ENCODE measurements at regions not wholly inside any gene's neighbourhood (a gene's known extent, or its start where the extent isn't known, plus 50 kb on each side); places are given as distances from the start of the nearest gene placed in this dataset.
A peak's percentile ranks its signal among the peaks of the same experiment; 100 is the strongest.
"Not testable (repeated sequence)": the region's sequence is repeated elsewhere in the genome, so short reads cannot be mapped to it uniquely, and the experiment has no call there.

DNA sequence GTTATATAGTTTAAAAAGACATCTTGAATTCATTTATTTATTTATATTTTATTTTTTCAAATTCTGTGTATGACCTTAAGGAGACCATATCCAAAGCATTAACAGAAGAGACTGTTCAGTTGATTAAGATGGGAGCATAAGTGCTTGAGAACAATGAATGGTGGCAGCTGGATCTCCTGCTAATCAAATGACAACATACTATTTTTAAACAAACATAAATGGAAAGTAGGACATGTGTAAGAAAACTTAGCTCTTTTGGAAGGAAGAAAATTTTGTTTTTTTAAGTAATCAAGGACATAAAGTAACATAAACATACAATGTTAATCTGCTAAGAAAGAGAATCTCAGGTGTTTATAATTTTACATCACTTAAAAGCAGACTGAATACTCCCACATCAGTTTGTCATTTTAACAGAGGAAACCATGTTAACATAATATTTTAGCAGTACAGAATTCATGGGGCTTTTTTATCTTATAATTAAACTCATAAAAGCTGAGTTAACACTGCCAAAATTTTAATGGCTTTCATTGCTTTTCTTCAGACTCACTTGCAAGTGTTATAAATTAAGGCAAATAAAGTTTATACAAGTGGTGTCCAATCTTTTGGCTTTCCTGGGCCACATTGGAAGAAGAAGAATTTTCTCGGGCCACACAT, 95.1 kb downstream of the MAD2L1 start:
- H3K56ac ChIP-seq (ENCODE audit: low read length): no peak overlapping the region
- no peak overlapping the region for H3K23ac ChIP-seq (ENCODE audit: low read length)
- H2BK5ac ChIP-seq (ENCODE audit: low read length): no peak overlapping the region
- H3K9ac ChIP-seq (ENCODE audit: low read length): no peak overlapping the region
- no peaks in the 10 kb centered on the region for H3K27me3 ChIP-seq (ENCODE audit: insufficient read depth, low read length, poor library complexity)
- no peak for DNase-seq
- no peak overlapping the region for H3K4me3 ChIP-seq (ENCODE audit: low read length)
- H3K79me2 ChIP-seq (ENCODE audit: control insufficient read depth, insufficient read depth, low read length): no peaks in the 10 kb centered on the region
- no CpG with 5 or more reads among the region's 1 CpG for WGBS (ENCODE audit: extremely low coverage, insufficient coverage, low lambda C conversion rate)
- H2BK15ac ChIP-seq (replicated peaks; ENCODE audit: low read depth): no peak overlapping the region
- no peak overlapping the region for H3K4me2 ChIP-seq (ENCODE audit: low read length)
- no peaks in the 10 kb centered on the region for H3K36me3 ChIP-seq (ENCODE audit: control insufficient read depth, insufficient read depth, low read length)
- H4K8ac ChIP-seq (ENCODE audit: low read depth, low read length): no peak overlapping the region
- H3K18ac ChIP-seq (ENCODE audit: low read length): no peak overlapping the region
- H3K79me1 ChIP-seq (ENCODE audit: low read length): no peaks in the 10 kb centered on the region
- no peak overlapping the region for H2AK5ac ChIP-seq (ENCODE audit: low read length)
- H3K4me1 ChIP-seq (ENCODE audit: control insufficient read depth, low read depth, low read length): no peaks in the 10 kb centered on the region
- H3K27ac ChIP-seq (ENCODE audit: low read depth, low read length): no peak overlapping the region
- no peak overlapping the region for H4K5ac ChIP-seq (ENCODE audit: low read length)
- H3K4ac ChIP-seq (ENCODE audit: low read depth, low read length): no peak overlapping the region
- H2BK120ac ChIP-seq (ENCODE audit: low read depth, low read length): no peak overlapping the region

DNA sequence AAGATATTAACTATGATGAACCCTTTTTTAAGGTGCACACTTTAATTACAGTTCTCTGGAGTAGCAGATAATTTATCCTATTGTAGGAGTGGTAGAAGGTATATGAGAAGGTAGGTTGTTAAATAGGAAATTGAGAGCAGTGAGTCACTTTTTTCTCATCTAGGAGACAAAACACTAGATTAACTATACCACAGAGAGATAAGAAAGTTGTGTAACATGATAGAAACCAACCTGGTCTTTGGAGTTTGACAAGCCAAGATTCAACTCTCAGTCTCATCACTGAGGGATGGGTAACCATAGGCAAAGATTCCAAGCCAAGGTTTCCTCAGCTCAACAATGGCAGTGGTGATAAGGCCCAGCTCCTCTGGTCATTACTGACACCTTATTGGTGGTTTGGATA, 104.0 kb downstream of the MAD2L1 start:
- Histone ChIP-seq H3K4ac (ENCODE audit: low read depth, low read length) (no peak overlapping the region), H3K18ac (ENCODE audit: low read length) (no peak overlapping the region), H4K8ac (ENCODE audit: low read depth, low read length) (no peak overlapping the region), H3K9ac (ENCODE audit: low read length) (no peak overlapping the region), H3K79me1 (ENCODE audit: low read length) (no peaks in the 10 kb centered on the region), H3K79me2 (ENCODE audit: control insufficient read depth, insufficient read depth, low read length) (no peaks in the 10 kb centered on the region), H3K4me1 (ENCODE audit: control insufficient read depth, low read depth, low read length) (no peaks in the 10 kb centered on the region), H3K4me3 (ENCODE audit: low read length) (no peak overlapping the region), H3K27ac (ENCODE audit: low read depth, low read length) (no peak overlapping the region), H4K5ac (ENCODE audit: low read length) (no peak overlapping the region), H3K36me3 (ENCODE audit: control insufficient read depth, insufficient read depth, low read length) (no peaks in the 10 kb centered on the region), H2BK15ac (replicated peaks; ENCODE audit: low read depth) (no peak overlapping the region), H3K56ac (ENCODE audit: low read length) (no peak overlapping the region), H2BK120ac (ENCODE audit: low read depth, low read length) (no peak overlapping the region), H3K4me2 (ENCODE audit: low read length) (no peak overlapping the region), H2BK5ac (ENCODE audit: low read length) (no peak overlapping the region), H3K23ac (ENCODE audit: low read length) (no peak overlapping the region), H3K27me3 (ENCODE audit: insufficient read depth, low read length, poor library complexity) (no peaks in the 10 kb centered on the region), H2AK5ac (ENCODE audit: low read length) (no peak overlapping the region)
- no peak for DNase-seq

DNA sequence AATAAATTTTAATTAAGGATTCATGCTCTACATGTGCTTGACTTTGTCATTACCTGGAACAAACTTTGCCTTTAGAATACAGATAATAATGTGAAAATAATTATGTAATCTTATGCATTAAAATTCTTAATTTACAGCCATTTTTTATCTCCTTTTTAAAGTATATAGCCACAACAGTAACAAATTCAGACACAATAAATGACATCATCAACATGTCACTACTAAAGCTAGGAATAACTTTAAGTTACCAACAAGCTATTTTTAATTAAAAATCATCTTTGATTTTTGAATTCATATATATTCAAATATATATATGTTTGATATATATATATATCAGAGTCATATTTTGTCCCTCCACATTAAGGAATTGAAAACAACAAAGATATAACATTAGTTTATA, 107.7 kb downstream of the MAD2L1 start:
- Histone ChIP-seq H2BK15ac (replicated peaks; ENCODE audit: low read depth) (no peak overlapping the region), H3K18ac (ENCODE audit: low read length) (no peak overlapping the region), H3K4ac (ENCODE audit: low read depth, low read length) (no peak overlapping the region), H3K4me2 (ENCODE audit: low read length) (no peak overlapping the region), H4K8ac (ENCODE audit: low read depth, low read length) (no peak overlapping the region), H3K79me1 (ENCODE audit: low read length) (no peaks in the 10 kb centered on the region), H3K23ac (ENCODE audit: low read length) (no peak overlapping the region), H3K79me2 (ENCODE audit: control insufficient read depth, insufficient read depth, low read length) (no peaks in the 10 kb centered on the region), H2AK5ac (ENCODE audit: low read length) (no peak overlapping the region), H3K4me3 (ENCODE audit: low read length) (no peak overlapping the region), H3K27me3 (ENCODE audit: insufficient read depth, low read length, poor library complexity) (no peaks in the 10 kb centered on the region), H3K4me1 (ENCODE audit: control insufficient read depth, low read depth, low read length) (no peaks in the 10 kb centered on the region), H3K56ac (ENCODE audit: low read length) (no peak overlapping the region), H2BK5ac (ENCODE audit: low read length) (no peak overlapping the region), H3K27ac (ENCODE audit: low read depth, low read length) (no peak overlapping the region), H2BK120ac (ENCODE audit: low read depth, low read length) (no peak overlapping the region), H3K9ac (ENCODE audit: low read length) (no peak overlapping the region), H3K36me3 (ENCODE audit: control insufficient read depth, insufficient read depth, low read length) (no peaks in the 10 kb centered on the region), H4K5ac (ENCODE audit: low read length) (no peak overlapping the region)
- no peak for DNase-seq

DNA sequence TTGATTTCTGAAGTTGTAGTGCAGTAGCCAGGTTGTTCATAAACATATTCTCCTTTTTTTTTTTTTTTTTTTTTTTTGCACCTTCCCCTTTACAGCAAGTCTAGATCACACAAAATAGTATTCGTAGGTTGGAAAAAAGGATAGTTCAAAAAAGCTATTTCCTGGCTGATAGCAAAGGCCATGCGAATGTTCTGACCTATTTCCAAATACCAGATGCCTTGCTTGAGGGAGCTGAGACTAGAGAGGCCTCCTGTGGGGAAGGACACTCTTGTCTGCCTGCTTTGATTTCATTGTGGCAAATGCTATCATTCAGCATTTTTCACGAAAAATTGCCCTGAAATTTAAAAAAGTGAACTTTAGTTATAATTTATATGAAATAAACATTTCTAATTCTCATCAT, 111.4 kb downstream of the MAD2L1 start:
- WGBS (ENCODE audit: extremely low coverage, insufficient coverage, low lambda C conversion rate): no CpG with 5 or more reads among the region's 3 CpGs
- H4K8ac ChIP-seq (ENCODE audit: low read depth, low read length): no peak overlapping the region
- no peak overlapping the region for H2BK5ac ChIP-seq (ENCODE audit: low read length)
- no peak overlapping the region for H2AK5ac ChIP-seq (ENCODE audit: low read length)
- H3K23ac ChIP-seq (ENCODE audit: low read length): no peak overlapping the region
- H3K56ac ChIP-seq (ENCODE audit: low read length): no peak overlapping the region
- H2BK120ac ChIP-seq (ENCODE audit: low read depth, low read length): no peak overlapping the region
- DNase-seq: no peak
- H3K9ac ChIP-seq (ENCODE audit: low read length): no peak overlapping the region
- no peaks in the 10 kb centered on the region for H3K79me2 ChIP-seq (ENCODE audit: control insufficient read depth, insufficient read depth, low read length)
- H3K4me3 ChIP-seq (ENCODE audit: low read length): no peak overlapping the region
- H4K5ac ChIP-seq (ENCODE audit: low read length): no peak overlapping the region
- H3K18ac ChIP-seq (ENCODE audit: low read length): no peak overlapping the region
- no peaks in the 10 kb centered on the region for H3K36me3 ChIP-seq (ENCODE audit: control insufficient read depth, insufficient read depth, low read length)
- H3K27ac ChIP-seq (ENCODE audit: low read depth, low read length): no peak overlapping the region
- no peak overlapping the region for H3K4me2 ChIP-seq (ENCODE audit: low read length)
- H3K27me3 ChIP-seq (ENCODE audit: insufficient read depth, low read length, poor library complexity): no peaks in the 10 kb centered on the region
- no peaks in the 10 kb centered on the region for H3K4me1 ChIP-seq (ENCODE audit: control insufficient read depth, low read depth, low read length)
- H3K4ac ChIP-seq (ENCODE audit: low read depth, low read length): no peak overlapping the region
- H3K79me1 ChIP-seq (ENCODE audit: low read length): no peaks in the 10 kb centered on the region
- no peak overlapping the region for H2BK15ac ChIP-seq (replicated peaks; ENCODE audit: low read depth)

DNA sequence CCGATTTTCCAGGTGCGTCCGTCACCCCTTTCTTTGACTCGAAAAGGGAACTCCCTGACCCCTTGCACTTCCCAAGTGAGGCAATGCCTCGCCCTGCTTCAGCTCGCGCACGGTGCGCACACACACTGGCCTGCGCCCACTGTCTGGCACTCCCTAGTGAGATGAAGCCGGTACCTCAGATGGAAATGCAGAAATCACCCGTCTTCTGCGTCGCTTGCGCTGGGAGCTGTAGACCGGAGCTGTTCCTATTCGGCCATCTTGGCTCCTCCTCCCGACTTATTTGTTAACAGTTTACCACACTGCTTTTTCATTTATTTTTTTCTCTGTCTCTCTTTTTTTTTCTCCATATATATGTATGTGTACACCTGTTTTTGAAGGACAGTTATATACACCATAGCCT, 112.2 kb downstream of the MAD2L1 start:
- not testable (repeated sequence) for H3K36me3 ChIP-seq (ENCODE audit: control insufficient read depth, insufficient read depth, low read length); H3K18ac ChIP-seq (ENCODE audit: low read length); H4K8ac ChIP-seq (ENCODE audit: low read depth, low read length); H2AK5ac ChIP-seq (ENCODE audit: low read length); H3K79me1 ChIP-seq (ENCODE audit: low read length); H3K4ac ChIP-seq (ENCODE audit: low read depth, low read length); H2BK120ac ChIP-seq (ENCODE audit: low read depth, low read length); H3K9ac ChIP-seq (ENCODE audit: low read length); H2BK15ac ChIP-seq (replicated peaks; ENCODE audit: low read depth); H3K4me2 ChIP-seq (ENCODE audit: low read length); DNase-seq; H3K4me1 ChIP-seq (ENCODE audit: control insufficient read depth, low read depth, low read length); H3K4me3 ChIP-seq (ENCODE audit: low read length); H2BK5ac ChIP-seq (ENCODE audit: low read length); H3K79me2 ChIP-seq (ENCODE audit: control insufficient read depth, insufficient read depth, low read length); H3K23ac ChIP-seq (ENCODE audit: low read length); H3K27me3 ChIP-seq (ENCODE audit: insufficient read depth, low read length, poor library complexity); H3K27ac ChIP-seq (ENCODE audit: low read depth, low read length); H4K5ac ChIP-seq (ENCODE audit: low read length); H3K56ac ChIP-seq (ENCODE audit: low read length)
- WGBS (ENCODE audit: extremely low coverage, insufficient coverage, low lambda C conversion rate): no CpG with 5 or more reads among the region's 18 CpGs

- Histone ChIP-seq H2BK5ac (ENCODE audit: low read length) (no peak overlapping the region), H3K56ac (ENCODE audit: low read length) (no peak overlapping the region), H3K79me2 (ENCODE audit: control insufficient read depth, insufficient read depth, low read length) (no peaks in the 10 kb centered on the region), H3K27ac (ENCODE audit: low read depth, low read length) (no peak overlapping the region), H2BK120ac (ENCODE audit: low read depth, low read length) (no peak overlapping the region), H3K4ac (ENCODE audit: low read depth, low read length) (no peak overlapping the region), H3K23ac (ENCODE audit: low read length) (no peak overlapping the region), H4K5ac (ENCODE audit: low read length) (no peak overlapping the region), H3K4me2 (ENCODE audit: low read length) (no peak overlapping the region), H3K4me3 (ENCODE audit: low read length) (no peak overlapping the region), H2AK5ac (ENCODE audit: low read length) (no peak overlapping the region), H3K18ac (ENCODE audit: low read length) (no peak overlapping the region), H4K8ac (ENCODE audit: low read depth, low read length) (no peak overlapping the region), H2BK15ac (replicated peaks; ENCODE audit: low read depth) (no peak overlapping the region), H3K4me1 (ENCODE audit: control insufficient read depth, low read depth, low read length) (no peaks in the 10 kb centered on the region), H3K9ac (ENCODE audit: low read length) (no peak overlapping the region), H3K36me3 (ENCODE audit: control insufficient read depth, insufficient read depth, low read length) (no peaks in the 10 kb centered on the region), H3K27me3 (ENCODE audit: insufficient read depth, low read length, poor library complexity) (no peaks in the 10 kb centered on the region), H3K79me1 (ENCODE audit: low read length) (no peaks in the 10 kb centered on the region)
- WGBS (ENCODE audit: extremely low coverage, insufficient coverage, low lambda C conversion rate): no CpG with 5 or more reads among the region's 5 CpGs
- peak; percentile 5 for DNase-seq
Measured at GRCh38 chr4:119946359-119946758, 120.3 kb downstream of the MAD2L1 start.
